ENCODE measurements at regions not wholly inside any gene's neighbourhood (a gene's known extent, or its start where the extent isn't known, plus 50 kb on each side); places are given as distances from the start of the nearest gene placed in this dataset.
"Not testable (repeated sequence)": the region's sequence is repeated elsewhere in the genome, so short reads cannot be mapped to it uniquely, and the experiment has no call there.

DNA sequence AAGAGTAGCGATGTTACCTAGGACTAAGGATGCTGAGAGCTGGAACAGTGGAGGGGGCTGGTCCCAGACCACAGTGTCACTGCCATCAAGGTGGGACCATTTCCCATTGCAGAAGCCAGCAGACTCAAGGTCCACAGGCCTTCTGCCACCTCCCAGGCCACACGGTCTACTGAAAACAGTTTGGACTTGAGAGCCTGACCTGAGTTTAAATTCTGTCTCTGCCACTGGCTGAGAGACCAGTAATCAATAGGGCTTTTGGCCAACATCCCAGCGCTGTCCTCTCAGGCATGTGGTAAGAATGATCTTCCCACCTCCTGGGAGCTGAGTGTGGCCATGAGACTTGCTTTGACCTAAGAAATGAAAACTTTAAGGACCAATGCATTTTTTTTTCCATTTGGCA lies 331.4 kb upstream of the CDH5 start:
- no peak overlapping the region for H3K4me3 ChIP-seq (ENCODE audit: low read depth, low read length)

DNA sequence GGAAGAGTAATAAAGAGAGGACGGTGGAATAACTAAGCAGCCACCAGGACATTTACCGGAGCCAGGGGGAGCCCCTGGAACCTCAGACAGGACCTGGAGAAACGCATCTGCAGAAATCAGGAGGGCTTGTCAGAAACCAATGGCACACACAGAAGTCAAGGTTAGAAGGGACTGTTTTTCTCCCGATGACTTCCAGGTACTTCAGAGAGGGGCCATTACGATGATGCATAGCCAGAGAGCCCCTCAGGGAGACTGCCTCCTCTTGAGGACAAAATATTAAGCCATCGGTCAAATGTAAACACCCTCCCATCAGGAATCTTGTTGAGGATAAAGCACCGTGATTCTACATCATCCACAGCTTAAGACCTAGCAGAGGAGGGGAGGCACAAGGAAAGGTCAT lies 333.6 kb upstream of the CDH5 start:
- no peak overlapping the region for H3K4me3 ChIP-seq (ENCODE audit: low read depth, low read length)

DNA sequence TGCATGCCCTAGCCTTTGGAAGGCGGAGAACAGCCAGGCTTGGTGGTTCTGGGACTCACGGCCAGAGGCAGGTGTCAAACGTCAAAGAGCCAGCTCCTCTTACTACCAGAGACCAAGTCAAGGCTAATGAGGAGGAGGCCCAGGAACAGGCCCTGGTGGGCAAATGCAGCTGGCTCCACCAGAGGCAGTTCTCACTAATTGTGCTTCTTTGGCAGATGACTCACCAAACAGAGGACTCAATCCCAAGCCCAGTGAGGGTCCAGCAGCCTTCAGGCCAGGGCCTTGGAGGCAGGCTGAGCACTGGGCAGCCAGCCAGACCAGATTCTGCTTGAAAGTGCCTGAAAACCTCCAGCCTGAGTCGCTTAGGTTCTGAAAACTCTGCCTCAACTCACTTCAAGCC lies 336.5 kb upstream of the CDH5 start:
- no peak overlapping the region for H3K4me3 ChIP-seq (ENCODE audit: low read depth, low read length)

DNA sequence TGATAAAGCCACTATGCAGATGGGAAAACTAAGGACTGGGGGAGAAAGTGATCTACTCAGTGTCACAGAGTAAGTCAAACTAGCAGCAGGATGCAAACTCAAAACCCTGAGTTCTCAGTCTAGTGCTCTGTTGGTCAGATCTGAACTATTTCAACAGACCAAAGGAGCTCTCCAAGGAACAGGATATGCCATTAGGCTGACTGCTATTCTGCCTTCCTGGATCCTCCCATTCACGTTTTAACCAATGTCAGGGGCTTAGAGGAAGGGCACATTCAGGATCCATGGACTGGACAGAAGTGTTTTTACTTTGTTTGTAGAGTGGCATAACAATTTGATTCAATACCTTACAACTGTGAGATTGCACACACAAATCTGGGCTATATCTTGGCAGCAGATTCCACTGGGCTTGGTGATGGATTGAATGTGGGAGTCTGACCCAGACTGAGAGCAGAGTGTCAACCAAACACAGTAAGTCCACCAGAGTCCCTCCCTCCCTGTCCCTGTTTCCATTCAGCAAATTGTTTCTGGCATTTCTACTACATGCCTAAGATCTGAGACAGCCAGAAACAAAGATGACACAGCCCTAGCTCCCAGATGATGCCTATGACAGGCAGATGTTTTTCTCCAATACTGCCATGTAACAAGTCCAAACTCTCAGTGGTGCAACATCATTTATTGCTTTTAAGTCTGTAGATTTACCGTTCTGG lies 337.8 kb upstream of the CDH5 start:
- H3K4me3 ChIP-seq (ENCODE audit: low read depth, low read length), result no peak overlapping the region

DNA sequence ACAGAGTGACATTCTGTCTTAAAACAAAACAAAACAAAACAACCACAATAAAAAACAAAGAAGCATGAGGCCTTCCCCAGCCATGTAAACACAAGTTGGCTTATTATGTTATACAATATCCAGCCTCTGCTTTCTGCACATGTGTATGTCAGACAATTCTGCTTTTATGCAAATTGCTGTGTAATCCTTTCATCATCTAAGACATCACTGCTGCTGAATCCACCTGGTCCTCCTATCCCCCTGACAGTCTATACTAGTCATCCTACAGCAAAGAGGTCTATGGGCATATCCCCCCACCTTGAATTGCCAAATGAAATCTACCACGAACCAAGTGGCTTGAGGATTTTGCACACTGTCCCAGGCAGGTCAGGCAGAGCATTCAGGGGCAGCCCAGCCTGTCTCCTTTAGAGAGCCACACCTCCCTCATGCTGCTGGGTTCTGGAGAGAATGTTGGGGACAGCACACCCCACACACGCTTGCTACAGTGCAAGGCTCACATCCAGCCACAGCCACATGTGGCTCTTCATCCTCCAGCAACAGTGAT lies 339.6 kb upstream of the CDH5 start:
- H3K4me3 ChIP-seq (ENCODE audit: low read depth, low read length), result no peak overlapping the region

DNA sequence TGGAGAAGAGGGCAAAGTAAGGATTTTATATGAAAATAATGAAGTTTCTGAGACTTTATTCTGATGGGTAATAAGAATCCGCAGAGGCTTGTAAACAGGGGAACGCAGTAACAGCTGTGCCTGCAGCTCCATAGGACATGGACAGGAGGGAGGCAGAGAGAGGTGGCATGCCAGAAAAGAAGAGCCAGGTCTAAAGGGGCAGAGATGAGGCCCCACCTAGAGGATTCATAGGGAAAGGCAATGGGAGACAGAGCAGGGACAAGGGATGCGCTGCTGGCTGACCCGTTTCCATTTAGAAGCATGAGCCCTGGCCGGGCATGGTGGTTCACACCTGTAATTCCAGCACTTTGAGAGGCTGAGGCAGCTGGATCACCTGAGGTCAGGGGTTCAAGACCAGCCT lies 340.3 kb upstream of the CDH5 start:
- no peak overlapping the region for H3K4me3 ChIP-seq (ENCODE audit: low read depth, low read length)

DNA sequence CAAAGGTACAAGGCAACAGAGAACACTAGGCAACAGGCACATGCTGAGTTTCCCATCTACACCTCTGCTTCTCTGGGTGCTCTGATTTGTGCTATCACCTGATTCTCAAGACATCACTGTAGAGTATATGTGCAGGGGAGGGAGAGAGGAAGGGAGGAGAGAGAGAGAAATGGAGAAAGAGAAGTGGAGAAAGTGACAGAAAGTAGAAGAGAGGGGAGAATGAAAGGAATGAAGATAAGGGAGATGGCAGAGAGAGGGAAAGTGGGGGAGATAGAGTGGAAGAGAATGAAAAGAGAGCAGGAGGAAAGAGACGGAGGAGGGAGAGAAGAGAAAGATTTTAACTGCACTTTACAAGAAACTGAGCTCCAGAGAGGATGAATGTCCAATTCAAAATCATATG lies 340.7 kb upstream of the CDH5 start:
- H3K4me3 ChIP-seq (ENCODE audit: low read depth, low read length), result no peak overlapping the region

DNA sequence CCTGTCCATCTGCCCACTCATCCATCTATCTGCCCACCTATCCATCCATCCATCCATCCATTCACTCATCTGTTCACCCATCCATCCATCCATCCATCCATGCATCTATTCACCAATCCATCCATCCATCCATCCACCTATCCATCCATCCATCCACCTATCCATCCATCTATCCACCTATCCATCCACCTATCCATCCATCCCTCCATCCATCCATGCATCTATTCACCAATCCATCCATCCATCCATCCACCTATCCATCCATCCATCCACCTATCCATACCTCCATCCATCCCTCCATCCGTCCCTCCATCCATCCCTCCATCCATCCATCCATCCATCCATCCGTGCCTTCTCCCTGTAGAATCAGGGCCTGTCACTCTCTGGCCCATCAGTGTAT lies 341.9 kb upstream of the CDH5 start:
- not testable (repeated sequence) for H3K4me3 ChIP-seq (ENCODE audit: low read depth, low read length)

DNA sequence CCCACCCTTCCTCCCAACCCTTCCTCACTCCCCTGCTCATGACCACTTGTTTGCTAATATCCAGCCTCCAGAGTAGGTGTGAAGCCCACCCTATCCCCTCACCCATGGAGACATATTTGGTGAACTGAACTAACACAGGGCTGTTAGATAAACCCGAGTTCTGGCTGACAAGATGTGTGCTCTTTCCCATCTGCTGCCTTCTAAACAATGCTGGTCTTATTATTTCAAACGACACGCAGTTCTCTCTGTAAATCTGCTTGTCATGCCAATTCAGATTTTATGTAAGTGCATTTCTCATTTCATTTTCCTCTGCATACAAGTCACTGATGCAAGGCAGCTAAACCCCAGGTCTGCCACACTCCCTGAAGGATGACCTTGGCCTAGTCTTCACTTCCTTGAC lies 343.0 kb upstream of the CDH5 start:
- H3K4me3 ChIP-seq (ENCODE audit: low read depth, low read length), result no peak overlapping the region

DNA sequence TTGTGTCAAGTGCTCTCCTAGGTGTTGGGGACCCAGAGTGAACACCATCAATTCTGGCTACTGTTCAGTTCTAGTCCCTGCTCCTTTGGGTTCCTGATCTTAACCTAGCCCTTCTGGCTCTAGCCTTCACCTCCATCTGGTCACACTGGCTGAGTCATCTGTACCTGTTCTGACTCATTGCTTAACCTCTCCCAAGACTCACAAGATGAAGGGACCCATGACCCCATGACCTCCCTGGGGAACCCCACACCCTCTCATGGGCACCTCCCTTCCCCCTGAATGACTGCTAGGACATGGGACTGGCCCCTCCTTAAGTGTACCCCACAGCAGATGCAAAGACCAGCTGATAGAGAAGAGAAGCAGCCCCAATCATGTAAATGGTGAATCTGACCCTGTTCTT lies 345.8 kb upstream of the CDH5 start:
- H3K4me3 ChIP-seq (ENCODE audit: low read depth, low read length), result no peak overlapping the region

DNA sequence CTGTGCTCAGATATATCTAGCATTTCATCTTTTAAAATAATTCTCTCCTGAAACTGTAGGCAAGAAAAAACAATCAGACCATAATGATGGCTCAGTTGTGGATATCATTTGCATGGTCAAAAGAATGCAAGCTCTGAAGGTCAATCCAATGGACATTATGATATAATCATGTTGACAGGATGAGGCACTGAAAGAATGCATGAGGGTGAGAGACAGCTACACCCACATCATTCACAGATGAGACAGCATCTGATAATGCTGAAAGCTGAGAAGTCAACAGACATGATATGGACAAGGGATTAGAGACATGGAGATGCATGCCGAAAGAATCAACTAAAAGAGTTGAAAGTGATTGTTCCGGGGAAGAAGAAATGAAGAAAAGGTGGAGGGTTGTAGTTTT lies 346.4 kb upstream of the CDH5 start:
- no peak overlapping the region for H3K4me3 ChIP-seq (ENCODE audit: low read depth, low read length)

DNA sequence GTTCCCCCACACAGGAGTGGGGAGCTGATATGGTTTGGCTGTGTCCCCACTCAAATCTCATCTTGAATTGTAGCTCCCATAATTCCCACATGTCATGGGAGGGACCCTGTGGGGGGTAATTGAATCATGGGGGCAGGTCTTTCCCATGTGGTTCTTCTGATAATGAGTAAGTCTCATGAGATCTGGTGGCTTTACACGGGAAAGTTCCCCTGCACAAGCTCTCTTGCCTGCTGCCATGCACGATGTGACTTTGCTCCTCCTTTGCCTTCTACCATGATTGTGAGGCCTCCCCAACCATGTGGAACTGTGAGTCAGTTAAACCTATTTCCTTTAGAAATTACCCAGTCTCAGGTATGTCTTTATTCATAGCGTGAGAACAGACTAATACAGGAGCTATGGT lies 347.0 kb upstream of the CDH5 start:
- not testable (repeated sequence) for H3K4me3 ChIP-seq (ENCODE audit: low read depth, low read length)

DNA sequence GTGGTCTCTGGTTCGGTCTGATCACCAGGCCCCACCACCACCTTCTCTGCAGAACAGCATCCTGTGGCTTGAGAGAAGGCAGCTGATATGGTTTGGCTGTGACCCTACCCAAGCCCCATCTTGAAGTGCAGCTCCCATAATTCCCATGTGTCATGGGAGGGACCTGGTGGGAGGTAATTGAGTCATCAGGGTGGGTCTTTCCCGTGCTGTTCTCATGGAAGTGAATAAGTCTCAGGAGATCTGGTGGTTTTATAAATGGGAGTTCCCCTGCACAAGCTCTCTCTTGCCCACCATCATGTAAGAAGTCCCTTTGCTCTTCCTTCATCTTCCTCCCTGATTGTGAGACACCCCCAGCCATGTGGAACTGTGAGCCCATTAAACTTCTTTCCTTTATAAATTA lies 352.3 kb upstream of the CDH5 start:
- H3K4me3 ChIP-seq (ENCODE audit: low read depth, low read length), result no peak overlapping the region

DNA sequence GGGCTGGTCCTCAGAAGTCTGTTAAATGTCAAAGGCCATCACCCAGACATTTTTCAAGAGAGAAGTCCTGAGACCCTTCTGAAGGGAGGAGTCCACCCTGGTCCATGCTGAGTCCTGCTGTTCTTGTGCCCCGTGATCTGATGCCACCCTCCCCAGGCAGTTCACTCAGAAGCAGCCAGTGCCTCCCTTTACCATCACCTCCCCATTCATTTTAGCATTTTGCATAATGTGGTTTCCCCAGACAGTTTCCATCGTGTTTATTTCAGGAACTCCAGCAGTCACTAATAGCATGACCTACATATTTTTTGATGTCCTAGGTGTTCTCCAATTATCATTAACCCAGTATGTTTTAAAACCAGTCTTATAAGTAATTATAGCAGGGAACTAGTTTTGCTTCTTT lies 353.0 kb upstream of the CDH5 start:
- no peak overlapping the region for H3K4me3 ChIP-seq (ENCODE audit: low read depth, low read length)

DNA sequence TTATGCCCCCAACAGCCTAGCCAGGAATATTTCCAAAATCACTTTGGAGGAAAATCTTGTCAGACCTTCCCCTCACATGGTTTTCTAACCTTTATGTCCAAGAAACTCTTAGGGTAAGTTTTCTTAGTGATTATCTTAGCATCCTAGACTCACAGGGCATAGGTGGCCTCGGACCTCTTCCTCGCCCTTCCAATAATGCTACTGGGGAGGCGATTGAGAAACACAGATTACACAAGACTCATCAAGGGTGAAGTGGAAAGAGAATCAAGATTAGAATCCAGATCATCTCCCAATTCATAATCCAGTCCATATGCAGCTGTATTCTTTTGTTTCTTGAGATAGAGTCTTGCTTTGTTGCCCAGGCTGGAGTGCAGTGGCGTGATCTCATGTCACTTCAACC lies 358.4 kb upstream of the CDH5 start:
- H3K4me3 ChIP-seq (ENCODE audit: low read depth, low read length), result no peak overlapping the region

DNA sequence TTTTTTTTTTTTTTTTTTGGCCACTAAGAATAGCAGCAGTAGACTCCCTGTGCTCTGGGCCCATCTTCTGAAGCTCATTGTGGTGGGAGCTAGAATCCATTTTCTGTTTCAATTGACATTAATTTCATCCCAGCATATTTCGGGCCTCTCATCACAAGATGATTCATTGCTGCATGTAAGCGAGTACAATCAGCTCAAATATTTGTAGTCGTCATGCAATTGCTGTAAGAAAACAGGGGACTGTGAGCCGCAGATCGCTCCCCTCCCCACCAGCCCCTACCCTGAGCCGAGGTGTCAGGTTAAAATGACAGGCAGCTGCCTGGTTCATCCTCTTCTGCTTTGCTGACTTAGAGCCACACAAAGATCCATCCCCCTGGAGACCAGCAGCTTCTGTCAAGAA lies 358.8 kb upstream of the CDH5 start:
- H3K4me3 ChIP-seq (ENCODE audit: low read depth, low read length), result no peak overlapping the region

DNA sequence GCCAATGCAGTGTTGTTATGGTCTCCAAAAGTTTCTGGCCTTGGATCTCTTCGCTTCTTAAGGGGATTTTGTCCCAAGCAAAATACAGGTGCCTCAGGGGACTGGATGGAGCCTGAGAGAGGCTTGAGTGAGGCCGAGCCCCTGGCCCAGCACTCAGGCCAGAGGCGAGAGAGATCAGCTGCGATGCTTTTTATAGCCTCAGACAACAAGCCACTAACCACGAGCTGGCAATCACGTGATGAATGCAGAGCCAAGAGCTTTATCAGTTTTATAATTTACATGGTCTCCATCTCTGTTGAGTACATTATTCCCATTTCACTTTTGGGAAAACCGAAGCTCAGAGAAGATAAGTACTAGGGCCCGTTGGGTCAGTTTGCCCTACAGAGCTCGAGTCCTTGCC lies 360.0 kb upstream of the CDH5 start:
- no peak overlapping the region for H3K4me3 ChIP-seq (ENCODE audit: low read depth, low read length)

DNA sequence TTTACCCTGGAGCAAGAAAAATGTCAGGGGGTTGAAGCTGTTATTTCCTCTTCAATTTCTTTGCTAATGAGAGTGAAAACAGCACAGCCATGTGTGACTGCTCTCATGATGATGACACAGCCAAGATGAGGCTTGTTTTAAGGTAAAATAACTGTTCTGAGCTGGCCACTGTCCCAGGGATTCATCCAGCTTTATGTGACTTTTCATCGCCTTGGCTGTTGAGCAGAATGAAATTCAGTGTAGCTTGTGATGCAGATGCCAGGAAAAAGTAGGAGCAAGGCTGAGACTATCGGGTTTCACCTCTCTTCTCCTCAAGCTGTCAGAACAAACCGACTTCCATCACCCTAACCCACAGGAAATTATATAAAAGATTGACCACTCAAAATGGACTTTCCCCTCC lies 361.8 kb upstream of the CDH5 start:
- no peak overlapping the region for H3K4me3 ChIP-seq (ENCODE audit: low read depth, low read length)

DNA sequence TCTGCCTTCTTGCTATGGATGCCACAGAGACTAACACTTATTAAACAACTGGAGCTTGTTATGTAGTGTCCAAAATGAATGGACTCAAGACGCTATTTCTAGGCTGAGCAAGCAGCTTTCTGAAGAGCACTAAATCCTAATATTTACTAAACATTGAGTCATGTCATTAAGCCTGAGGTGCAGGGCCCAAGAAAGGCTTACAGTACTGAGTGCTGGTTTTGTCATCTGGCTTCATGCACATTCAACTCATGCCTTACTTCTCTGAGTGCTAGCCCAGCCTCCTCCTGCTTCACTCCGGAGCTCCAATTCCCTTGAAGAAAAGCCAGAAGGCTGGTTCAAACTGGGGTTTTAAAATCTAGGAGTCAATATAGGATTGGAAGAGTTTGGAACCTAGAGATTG lies 363.3 kb upstream of the CDH5 start:
- H3K4me3 ChIP-seq (ENCODE audit: low read depth, low read length), result no peak overlapping the region

DNA sequence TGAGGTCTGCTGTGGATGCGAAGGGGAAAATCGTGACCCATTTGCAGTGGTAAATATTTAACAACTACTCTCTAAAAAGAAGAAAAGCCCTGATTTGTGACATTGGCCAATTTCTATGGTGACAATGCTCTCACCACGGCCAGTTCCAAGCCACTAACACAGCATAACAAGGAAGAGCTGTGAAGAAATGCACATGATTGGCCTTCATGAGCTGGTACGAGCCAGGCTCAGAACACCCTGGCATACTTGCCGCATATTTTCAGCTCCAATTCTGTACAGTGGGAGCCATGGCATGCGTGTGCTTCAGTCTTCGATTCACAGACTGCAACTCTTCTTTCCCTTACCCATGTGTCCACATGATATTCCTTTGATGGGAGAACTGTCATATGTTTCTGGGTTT lies 363.9 kb upstream of the CDH5 start:
- no peak overlapping the region for H3K4me3 ChIP-seq (ENCODE audit: low read depth, low read length)

DNA sequence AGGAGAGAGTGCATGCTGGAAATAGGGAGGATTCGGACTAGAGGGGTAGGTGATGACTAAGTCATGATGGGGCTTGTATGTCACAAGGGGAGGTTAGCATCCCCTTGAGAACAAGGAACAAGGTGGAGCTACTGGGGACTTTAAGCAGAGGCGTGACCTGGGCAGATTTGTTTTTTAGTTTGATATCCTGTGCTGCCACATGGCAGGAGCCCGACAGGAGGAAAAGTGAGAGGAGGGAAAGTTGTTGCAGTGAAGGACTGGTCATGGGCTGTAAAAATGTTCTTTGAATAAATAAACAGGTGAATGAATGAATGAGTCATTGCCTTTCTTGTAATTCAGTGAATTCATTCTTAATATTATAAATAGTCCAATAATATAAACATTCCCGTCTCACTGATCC lies 365.1 kb upstream of the CDH5 start:
- no peak overlapping the region for H3K4me3 ChIP-seq (ENCODE audit: low read depth, low read length)

DNA sequence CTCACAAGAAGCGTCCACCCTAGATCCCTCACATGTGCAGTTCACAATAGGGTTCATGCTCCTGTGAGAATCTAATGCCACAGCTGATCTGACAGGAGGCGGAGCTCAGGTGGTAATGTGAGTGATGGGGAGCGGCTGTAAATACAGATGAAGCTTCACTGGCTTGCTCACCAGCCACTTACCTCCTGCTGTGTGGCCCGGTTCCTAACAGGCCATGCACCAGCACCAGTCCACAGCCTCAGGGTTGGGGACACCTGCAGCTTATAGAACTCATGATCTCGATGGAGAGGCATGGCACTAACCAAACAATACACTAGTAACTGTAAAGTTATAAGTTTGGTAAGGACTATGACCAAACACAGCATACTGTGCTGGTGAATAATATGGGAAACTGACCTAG lies 368.0 kb upstream of the CDH5 start:
- H3K4me3 ChIP-seq (ENCODE audit: low read depth, low read length), result no peak overlapping the region

DNA sequence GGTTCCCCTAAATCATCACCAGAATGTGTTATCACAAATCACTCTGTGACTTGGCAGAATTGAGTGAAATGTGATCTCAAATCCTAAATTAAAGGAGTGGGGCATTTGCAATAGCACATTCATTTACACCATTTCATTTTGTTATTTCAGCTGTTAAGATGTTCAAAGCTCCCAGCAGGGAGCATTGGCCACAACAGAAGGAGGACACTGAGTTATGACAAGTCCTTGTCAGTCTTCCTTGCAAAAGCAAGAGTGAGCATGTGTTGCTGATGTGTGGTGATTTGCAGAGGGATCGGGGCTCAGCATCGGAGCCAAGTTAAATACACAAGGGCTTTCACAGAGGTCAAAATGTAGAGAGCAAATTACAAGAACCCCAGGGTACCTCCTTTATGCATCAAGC lies 372.2 kb upstream of the CDH5 start:
- H3K4me3 ChIP-seq (ENCODE audit: low read depth, low read length), result no peak overlapping the region
